ENCODE measurements at regions not wholly inside any gene's neighbourhood (a gene's known extent, or its start where the extent isn't known, plus 50 kb on each side); places are given as distances from the start of the nearest gene placed in this dataset.

GRCh38 chr20:20993372-20993771, 112.8 kb downstream of the LINC00237 start:
- no peak for DNase-seq

- no peak for DNase-seq
Measured at GRCh38 chr20:20992686-20993360, 113.3 kb downstream of the LINC00237 start.

- no peak for DNase-seq
Measured at GRCh38 chr20:20992277-20992676, 113.9 kb downstream of the LINC00237 start.

- no peak for DNase-seq
Measured at GRCh38 chr20:20989081-20989480, 117.1 kb downstream of the LINC00237 start.

GRCh38 chr20:20979934-20980333, 126.2 kb downstream of the LINC00237 start:
- no peak for DNase-seq

- DNase-seq = no peak
Measured at GRCh38 chr20:20977786-20978185, 128.4 kb downstream of the LINC00237 start.

GRCh38 chr20:20972490-20972889, 133.7 kb downstream of the LINC00237 start:
- no peak for DNase-seq

GRCh38 chr20:20971810-20972209, 134.3 kb downstream of the LINC00237 start:
- DNase-seq = no peak

GRCh38 chr20:20970841-20971240, 135.3 kb downstream of the LINC00237 start:
- no peak for DNase-seq

GRCh38 chr20:20969701-20970280, 136.4 kb downstream of the LINC00237 start:
- DNase-seq = no peak

GRCh38 chr20:20967564-20968184, 138.5 kb downstream of the LINC00237 start:
- no peak for DNase-seq

- no peak for DNase-seq
Measured at GRCh38 chr20:20966171-20966570, 140.0 kb downstream of the LINC00237 start.

- DNase-seq = no peak
Measured at GRCh38 chr20:20959031-20959755, 147.0 kb downstream of the LINC00237 start.

GRCh38 chr20:20956513-20956931, 149.6 kb downstream of the LINC00237 start:
- DNase-seq = peak in 2 of 3 donors; percentile 3 to 4

- no peak for DNase-seq
Measured at GRCh38 chr20:20955892-20956291, 150.3 kb downstream of the LINC00237 start.

GRCh38 chr20:20953738-20954618, 152.2 kb downstream of the LINC00237 start:
- peak in 2 of 3 donors; percentile 16 to 21 for DNase-seq

GRCh38 chr20:20950620-20951019, 155.5 kb downstream of the LINC00237 start:
- no peak for DNase-seq

GRCh38 chr20:20946122-20946759, 159.9 kb downstream of the LINC00237 start:
- no peak for DNase-seq

- no peak for DNase-seq
Measured at GRCh38 chr20:20941468-20941889, 164.7 kb downstream of the LINC00237 start.

- DNase-seq = no peak
Measured at GRCh38 chr20:20939006-20939405, 167.2 kb downstream of the LINC00237 start.

GRCh38 chr20:20938599-20938998, 167.6 kb downstream of the LINC00237 start:
- no peak for DNase-seq

All from muscle of back (tissue), 3 donors.